GM19023 (cell line): ENCODE measurements at regions not wholly inside any gene's neighbourhood (a gene's known extent, or its start where the extent isn't known, plus 50 kb on each side); places are given as distances from the start of the nearest gene placed in this dataset.

Experiments used
- ATAC-seq: cut with Tn5 transposase; IDR thresholded peaks from one replicate; pipeline ENCODE4 v1.9.1; 2021; ENCODE audit warnings: mild to moderate bottlenecking, moderate library complexity; ENCODE audit not compliant: unreplicated experiment

DNA sequence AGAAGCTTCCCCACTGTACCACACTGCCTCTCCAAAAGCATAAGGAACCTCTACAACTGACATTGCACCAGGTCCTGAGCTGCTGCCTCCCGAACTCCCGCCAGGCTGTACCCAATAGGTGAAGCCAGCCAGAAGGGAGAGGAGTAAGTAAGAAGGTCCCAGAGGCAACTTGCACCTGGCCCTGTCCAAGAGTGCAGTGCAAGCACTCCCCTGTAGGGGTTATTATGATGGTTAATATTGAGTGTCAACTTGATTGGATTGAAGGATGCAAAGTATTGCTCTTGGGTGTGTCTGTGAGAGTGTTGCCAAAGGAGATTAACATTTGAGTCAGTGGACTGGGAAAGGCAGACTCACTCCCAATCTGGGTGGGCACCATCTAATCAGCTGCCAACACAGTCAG lies 879.3 kb upstream of the SLIT2 start:
- no peak for ATAC-seq

DNA sequence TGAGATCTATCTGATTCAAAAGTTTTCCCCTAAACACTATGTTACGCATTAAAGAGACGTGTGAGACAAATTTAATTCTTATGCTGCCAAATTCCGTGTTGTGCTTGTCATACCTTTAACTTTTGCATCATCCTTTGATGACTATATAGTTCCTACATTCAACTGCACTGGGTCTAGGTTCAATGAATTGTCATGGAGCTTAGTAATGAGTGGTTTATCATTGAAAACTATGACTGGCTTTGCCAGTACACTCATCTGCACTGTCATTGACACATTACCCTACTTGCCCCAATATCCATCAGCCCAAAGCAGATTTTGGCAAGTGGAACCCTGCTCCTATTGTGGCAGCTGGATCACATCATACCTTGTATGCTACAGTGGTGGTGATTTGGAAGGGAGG lies 882.9 kb upstream of the SLIT2 start:
- ATAC-seq: no peak

DNA sequence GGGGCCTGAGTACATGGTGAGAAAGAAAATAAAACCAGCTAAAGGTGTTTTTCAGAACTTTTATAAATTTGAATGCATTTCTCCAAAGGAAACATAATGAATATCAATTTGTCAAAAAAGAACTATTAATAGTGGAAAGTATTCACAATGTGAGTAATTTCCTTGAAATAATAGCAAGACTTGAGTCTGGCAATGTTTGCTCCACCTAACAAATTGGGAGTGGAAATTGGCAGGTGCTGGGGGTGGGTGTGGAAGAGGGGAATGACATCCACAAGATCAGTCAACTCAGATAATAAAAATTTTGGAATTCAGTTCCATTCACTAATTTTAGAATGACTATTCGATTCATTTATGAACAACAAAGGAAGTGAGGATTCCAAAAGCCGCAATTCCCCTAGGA lies 884.8 kb upstream of the SLIT2 start:
- ATAC-seq: no peak

DNA sequence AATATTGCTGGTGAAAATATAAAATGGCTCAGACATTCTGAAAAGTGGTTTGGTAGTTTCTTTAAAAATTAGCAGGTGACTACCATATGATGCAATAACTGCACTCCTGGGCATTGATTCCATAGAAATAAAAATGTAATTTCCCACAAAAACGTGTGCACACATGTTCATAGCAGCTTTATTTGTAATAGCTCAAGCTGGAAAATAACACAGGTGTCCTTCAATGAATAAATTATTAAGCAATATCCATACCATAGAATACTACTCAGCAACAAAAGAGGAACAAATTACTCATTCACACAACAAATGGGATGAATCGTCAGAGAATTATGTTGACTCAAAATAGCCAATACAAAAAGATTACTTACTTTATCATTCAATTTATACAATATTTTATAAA lies 893.7 kb upstream of the SLIT2 start:
- no peak for ATAC-seq

DNA sequence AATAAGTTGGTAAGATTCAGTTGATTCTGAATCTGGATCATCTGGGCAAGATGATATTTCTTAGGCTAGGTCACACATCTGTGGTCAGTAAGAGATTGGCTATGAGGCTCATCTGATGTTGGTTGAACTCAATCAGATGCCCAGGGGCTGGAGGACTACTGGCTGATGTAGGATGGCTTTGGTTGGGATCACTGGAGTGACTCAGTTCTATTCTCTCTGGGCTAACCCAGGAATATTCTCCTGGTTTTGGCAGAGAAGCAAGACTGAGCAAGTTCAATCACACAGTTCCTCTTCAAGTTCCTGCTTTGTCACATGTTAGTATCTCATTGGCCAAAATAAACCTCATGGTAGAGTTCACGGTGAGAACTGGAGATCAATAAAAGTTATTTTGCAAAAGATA lies 902.3 kb upstream of the SLIT2 start:
- no peak for ATAC-seq

DNA sequence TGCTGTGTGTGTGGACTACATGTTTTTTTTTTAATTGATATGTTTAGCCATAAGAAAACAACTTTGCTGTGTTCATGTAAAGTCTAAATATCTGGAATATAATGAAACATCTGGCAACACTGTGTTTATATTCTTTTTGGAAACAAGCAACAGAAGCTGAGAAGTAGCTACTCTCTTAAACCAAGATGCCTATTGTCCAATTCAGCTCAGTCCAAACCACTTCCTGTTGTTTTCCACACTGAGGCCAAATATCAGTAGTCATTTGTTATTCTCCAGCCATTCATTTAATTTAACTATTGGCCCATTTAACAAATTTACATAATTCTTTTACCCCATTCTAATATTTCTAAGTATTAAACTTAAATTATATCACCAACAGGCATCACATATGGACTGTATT lies 903.0 kb upstream of the SLIT2 start:
- no peak for ATAC-seq

DNA sequence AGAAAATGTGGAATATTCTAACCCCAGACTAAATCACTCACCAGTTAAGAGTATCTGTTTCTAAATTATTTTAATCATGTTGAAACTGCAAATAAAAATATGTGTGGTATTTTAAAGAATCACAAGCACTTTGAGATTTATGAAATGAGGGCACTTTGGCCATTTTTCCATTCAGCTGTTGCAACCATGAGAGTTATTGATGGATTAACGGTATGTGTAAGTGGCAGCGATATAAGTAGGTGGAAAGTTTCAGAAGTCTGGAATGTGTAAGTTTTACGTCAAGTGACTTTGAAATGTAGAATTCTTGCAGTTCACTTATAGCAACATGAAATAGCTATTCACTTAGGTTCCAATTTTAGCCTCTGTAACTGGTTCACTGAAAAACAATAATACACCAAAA lies 905.1 kb upstream of the SLIT2 start:
- ATAC-seq: no peak

DNA sequence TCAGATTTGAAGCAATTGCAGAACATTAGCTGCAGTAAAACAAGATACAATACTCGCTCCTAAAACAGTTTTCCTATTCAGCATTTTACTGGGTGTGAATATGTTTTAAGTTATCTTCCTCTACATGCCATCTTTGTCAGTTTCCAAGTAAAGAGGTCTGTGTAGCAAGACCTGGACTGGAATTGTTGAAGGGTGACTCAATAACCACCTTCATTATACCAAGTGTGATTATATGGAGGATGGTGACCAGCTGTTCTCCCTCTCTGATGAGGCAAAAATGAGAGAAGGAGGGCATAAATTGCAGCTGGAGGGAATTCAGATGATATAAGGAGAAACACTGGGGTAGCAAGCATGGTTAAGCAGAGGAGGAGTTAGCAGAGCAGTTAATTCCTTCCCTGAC lies 922.1 kb upstream of the SLIT2 start:
- no peak for ATAC-seq

DNA sequence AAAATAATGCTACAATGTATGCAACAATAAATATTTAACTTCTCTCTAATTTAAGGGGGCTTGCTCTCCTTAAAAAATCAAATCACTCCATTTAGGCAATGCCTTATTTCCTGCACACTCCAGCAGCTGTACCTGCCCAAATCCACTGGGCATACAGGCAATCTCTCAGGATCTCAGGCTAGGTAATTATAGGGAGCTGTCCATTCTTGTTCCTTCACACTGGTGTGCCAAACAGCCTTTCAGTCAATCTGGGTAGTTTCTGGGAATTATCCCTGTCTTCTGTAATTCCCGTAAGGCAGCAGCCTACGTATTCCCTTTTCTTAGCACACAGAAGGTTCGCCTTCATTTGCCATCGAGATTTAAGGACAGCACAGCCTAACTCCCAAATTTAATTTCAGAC lies 922.6 kb upstream of the SLIT2 start:
- ATAC-seq: no peak

DNA sequence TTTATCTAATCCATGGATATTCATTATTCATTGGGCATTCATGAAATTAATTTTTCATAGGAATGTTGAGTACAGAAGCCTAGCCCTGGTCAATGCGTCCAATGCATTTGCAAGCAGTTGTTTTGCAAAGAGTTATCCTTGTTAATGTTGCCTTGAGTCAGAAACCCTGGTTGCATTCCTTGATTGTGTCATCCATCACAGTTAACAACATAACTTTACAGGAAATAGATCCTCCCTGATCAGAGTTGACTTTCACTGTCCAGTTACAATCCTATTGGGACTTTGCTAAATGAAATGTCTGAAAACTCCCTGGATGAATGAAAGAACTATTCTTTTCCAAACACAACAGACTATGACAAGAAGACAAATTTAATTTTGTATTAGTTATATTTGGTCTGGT lies 924.3 kb upstream of the SLIT2 start:
- no peak for ATAC-seq

DNA sequence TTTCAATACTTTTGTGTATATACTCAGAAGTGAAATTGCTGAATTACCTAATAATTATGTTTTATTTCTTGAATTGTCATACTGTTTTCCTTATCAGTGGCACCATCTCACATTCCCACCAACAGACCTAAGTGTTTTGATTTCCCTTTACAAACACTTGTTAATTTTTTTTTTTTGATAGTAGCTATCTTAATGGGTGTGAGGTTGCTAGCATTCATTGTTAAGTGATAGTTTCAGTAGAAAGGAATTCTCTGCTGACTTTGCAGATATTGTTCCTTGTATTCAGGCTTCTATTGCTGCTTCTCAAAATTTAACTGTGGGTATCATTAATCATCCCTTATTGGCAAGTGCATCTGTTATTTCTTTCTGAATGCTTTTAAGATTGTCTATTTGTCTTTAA lies 927.5 kb upstream of the SLIT2 start:
- no peak for ATAC-seq

DNA sequence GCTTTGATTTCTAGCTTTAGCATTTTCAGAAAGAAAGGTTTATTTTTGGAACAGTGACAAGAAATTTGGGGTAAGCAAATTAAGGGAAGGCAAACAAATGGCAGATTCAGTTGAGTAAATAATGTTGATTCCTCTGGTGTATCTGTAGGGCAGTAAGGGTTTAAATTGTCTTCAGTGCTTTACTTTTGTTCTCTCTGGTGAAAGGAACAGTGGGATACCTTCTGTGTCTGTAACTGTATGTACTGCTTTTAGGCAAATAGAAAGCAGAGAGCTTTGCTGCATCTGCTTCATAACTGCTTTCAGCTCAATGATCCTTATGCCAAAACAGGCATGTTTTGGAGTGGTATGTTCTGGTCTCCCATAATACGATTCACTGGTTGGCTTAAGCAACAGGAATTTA lies 932.1 kb upstream of the SLIT2 start:
- no peak for ATAC-seq

DNA sequence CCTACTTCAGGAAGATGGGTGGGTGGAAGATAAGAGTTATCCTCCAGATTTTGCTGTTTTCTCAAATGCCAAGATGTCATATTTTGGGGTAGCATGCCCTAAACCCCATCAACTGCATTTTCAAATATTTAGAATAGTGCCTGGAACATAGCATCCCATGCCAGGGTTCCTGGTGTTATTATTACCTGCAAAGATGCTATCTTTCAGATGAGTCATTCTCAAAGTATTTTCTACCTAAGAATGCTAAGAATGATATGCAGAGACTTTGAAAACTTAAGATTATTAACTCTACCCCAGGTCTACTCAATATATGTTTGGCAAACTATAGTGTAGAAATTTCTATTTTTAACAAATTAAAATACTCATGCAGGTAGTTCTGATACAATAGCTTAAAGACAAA lies 934.3 kb upstream of the SLIT2 start:
- ATAC-seq: no peak

DNA sequence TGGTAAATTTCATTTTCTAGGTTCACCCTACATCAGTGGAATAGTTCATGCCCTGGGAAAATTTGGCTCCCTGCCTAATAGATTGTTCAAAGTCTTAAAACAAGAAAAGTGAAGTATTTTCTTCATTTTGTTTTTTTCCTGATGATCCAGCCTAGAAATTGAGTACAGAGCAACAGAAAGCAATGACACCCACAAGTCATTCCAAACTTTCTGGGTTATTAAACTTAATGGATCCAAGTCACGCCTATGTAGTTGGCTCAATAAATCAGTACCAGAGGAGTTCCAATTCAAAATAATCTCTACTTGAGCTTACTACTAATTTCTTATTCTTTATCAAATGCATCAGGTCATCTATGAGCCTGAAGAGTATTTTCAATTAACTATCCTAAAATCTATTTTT lies 937.6 kb upstream of the SLIT2 start:
- ATAC-seq: no peak

DNA sequence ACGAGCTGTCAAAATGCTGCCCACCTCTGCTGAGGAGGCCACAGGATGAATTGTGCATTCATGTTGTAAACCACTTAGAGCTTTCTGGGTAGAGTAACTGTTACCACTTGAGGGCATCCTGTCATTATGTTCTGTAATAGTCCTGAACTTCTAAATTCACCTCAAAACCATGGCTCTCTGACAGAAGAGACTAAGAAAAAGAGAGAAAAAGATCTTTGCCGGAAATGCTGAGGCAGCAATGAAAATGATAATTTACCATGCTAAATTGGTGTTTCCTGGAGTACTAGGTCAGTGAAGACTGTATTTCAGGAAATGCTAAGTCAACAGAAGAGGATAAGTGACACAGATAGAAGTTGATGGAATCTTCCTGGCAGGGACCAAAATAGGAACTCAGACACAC lies 942.3 kb upstream of the SLIT2 start:
- no peak for ATAC-seq

DNA sequence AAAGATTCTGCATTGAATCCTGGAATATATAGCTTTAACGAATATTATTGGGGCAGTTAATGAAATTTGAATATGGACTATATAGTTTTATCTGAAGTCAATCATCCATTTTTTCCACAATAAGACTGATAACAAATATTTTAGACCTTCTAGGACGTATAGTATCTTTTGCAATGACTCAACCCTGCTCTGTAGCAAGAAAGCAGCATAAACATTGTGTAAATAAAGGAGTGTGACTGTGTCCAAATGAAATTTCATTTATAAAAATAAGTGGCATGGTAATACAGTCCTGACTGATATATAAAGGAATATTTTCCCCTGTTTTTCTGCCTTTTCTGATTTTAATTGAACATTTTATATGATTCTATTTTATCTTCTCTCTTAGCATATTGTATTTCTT lies 947.7 kb upstream of the SLIT2 start:
- no peak for ATAC-seq

DNA sequence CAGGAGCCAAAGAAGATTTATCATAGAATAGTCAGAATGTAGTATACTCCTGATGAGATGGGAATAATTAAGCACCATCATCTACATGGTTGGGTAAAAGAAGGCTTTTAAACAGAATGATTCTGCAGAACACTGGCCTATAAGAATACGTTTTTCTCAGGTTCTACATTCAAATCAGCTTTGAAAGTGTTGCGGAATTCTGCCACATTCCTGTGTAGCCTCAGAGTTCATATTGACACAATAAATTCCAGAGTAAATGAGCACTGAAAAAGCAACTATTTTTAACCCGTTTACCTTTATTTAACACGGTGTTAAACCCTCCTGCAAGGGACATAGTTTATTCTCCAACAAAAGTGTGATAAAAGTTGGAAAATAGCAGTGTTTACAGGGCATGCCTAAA lies 950.2 kb upstream of the SLIT2 start:
- no peak for ATAC-seq

DNA sequence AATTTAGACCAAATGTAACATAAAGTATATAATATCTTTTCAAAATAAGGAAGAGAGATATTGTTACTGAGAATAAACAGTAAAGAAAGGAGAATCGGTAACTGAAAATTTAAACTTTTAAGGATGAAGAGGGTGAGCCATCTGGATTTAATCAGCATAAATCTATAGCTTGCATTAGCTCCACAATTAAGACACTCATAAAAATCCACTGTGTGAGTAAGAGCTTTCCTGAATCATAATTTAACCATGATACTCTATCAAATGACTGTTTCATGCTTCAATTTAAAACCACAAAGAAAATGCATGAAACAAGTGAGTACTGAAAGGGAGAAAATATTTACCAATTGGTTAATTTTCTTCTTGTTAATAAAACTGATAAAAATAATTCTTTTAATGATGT lies 951.5 kb upstream of the SLIT2 start:
- no peak for ATAC-seq

DNA sequence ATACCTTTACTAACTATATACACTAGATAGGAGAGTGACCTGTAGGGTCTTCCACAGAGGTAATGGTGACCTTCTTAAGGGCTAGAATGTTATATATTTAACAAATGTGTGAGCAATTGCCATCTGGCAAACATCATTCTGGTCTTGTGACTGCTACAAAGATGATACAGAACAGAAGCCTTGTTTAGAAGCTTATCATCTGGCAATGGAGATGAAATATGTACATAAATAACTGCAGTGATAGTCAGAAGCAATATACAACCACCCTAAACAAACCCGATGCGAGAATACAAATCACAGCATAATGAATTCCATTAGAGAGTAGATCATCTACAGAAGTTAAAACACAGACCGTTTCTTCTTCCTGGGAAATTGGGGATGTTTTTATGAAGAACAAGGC lies 952.7 kb upstream of the SLIT2 start:
- no peak for ATAC-seq

DNA sequence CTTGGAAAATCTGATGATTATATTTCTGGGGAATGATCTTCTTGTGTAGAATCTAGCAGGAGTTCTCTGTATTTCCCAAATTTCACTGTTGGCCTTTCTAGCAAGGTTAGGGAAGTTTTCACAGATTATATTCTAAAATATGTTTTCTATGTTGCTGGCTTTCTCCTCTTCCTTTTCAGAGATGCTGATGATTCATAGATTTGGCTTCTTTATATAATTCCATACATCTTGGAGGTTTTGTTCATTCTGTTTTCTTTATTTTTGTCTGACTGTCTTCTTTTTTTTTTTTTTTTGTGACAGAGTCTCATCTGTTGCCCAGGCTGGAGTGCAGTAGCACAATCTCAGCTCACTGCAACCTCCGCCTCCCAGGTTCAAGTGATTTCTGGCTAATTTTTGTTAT lies 957.9 kb upstream of the SLIT2 start:
- no peak for ATAC-seq

DNA sequence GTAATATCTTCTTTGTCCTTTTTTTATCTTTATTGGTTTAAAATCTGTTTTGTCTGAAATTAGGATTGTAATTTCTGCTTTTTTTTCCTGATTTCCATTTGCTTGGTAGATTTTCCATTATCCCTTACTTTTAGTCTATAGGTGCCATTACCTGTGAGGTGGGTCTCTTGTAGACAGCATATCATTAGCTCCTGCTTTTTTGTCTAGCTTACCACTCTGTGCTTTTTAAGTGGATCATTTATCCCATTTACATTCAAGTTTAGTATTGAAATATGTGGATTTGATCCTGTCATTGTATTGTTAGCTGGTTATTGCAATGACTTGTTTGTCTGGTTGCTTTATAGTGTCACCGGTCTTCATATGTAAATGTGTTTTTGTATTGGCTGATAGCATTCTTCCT lies 958.6 kb upstream of the SLIT2 start:
- ATAC-seq: no peak

DNA sequence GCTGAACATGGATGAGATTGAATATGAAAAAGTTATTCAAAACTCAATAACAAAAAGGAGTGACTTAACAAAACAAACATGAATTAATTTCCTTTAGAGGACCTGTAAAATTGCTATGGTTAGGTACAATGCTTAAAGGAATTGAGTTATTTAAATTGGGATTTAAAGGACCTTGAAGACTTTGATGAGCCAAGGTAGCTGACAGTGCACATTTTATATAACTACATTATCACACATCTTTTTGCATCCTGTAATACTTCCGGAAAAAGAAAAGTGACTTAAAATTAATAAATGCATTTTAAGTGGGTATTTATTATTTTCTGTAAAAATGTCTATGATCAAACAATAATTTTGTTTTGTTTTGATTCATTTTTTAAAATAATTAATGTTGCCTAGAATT lies 964.8 kb upstream of the SLIT2 start:
- ATAC-seq: no peak

DNA sequence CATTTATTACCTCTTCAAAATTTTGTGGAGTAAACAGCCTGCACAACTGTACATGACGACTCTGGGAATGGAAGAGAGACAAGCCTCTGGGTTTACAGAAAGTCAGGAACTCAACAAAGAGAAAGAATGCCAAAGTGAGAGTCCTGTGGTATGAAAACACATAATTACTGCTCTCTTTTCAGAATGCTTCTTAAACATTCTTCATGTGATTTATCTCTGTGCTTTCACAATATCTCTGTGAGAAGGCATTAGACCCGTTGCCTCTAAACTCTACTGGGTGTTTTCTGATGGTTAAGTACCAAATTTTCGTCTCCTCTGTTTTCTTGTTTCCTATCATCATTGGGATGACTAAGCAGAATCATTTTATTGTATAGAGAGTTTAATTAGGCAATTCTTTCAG lies 966.6 kb upstream of the SLIT2 start:
- no peak for ATAC-seq

DNA sequence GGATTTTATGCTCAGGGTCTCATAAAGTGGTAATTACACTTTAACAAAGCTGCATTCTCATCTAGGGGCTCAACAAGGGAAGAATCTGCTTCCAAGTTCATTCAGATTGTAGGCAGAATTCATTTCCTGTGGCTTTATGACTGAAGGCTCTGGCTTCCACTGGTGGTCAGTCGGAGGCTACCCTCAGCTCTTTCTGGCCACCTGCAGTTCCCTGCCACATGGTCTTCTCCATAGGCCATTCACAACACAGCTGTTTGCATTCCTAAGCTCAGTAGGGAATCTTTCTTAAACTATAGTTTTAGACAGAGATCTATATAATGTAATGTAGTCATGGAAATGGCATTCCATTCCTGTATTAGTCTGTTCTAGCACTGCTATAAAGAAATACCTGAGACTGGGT lies 973.0 kb upstream of the SLIT2 start:
- no peak for ATAC-seq
